K562 (cell line): ENCODE measurements at regions not wholly inside any gene's neighbourhood (a gene's known extent, or its start where the extent isn't known, plus 50 kb on each side); places are given as distances from the start of the nearest gene placed in this dataset.

ENCODE experiments used
- ATAC-seq: fragments of 200-7000 bp; cut with Tn5 transposase; 3 replicates; pipeline ENCODE4 v1.9.1; 2020; ENCODE audit warnings: moderate library complexity
- BruUV-seq: library from RNA; stranded (reverse); fragments of 400-500 nt; replicated peaks from 2 replicates; lab custom pipeline; 2021; lab: Mats Ljungman, UMichigan
- CTCF ChIA-PET: fragments of 300-600 bp; formaldehyde crosslinking; extraction: SDS; loops from one replicate; lab custom pipeline; 2021; ENCODE audit warnings: low intra/inter-chr PET ratio; lab: Yijun Ruan, JAX
- POLR2A ChIA-PET: fragments of 300-600, 350-650 bp; sonication (Branson Sonifier 250); formaldehyde crosslinking; extraction: SDS; loops from one replicate; lab custom pipeline; 2021; ENCODE audit warnings: antibody characterized with exemption, inconsistent platforms; lab: Yijun Ruan, JAX
- DNase-seq, 4 experiments: peaks; one replicate each; pipeline versions ENCODE4 v3.0.0 to v3.0.0-alpha.2; 2011 to 2018; ENCODE audit warnings: low spot score in 3 of 4, mixed read lengths in 3 of 4; ENCODE audit errors: extremely low read depth in 1 of 4
- FAIRE-seq: peaks from 2 replicates; lab custom pipeline; 2011; peaks lifted over from hg19 to GRCh38; lab: Jason Lieb, UNC
- H2AFZ ChIP-seq: 2 replicates; pipeline ENCODE4 v1.6.0; 2011; ENCODE audit warnings: low read depth, low read length, control low read depth, inconsistent platforms
- H3K27ac ChIP-seq: fragments of 200-600 bp; 3 replicates; pipeline ENCODE4 v1.8.0; 2011; ENCODE audit warnings: low read depth, mild to moderate bottlenecking, control low read depth, inconsistent platforms, low read length, moderate library complexity, mixed read lengths; ENCODE audit errors: extremely low read depth
- H3K27me3 ChIP-seq, 2 experiments: fragments of 300-600 bp in 1 of 2; 2 replicates in 1 of 2; 3 replicates in 1 of 2; pipeline versions ENCODE4 v1.6.0 to v1.8.0; 2011; ENCODE audit warnings: inconsistent platforms in 2 of 2, low read length in 2 of 2, mild to moderate bottlenecking in 1 of 2, mixed read lengths in 1 of 2, moderate library complexity in 1 of 2; ENCODE audit not compliant: control insufficient read depth in 2 of 2, insufficient read depth in 2 of 2
- H3K36me3 ChIP-seq: fragments of 300-600 bp; 3 replicates; pipeline ENCODE4 v1.8.0; 2011; ENCODE audit warnings: mild to moderate bottlenecking, low read length, inconsistent platforms; ENCODE audit not compliant: control insufficient read depth, insufficient read depth
- H3K4me1 ChIP-seq, 2 experiments: fragments of 200-600 bp in 1 of 2; replicated peaks in 1 of 2; 2 replicates in 1 of 2; 3 replicates in 1 of 2; pipeline versions ENCODE4 v1.5.1 to v1.8.0; 2011; ENCODE audit warnings: inconsistent platforms in 2 of 2, low read length in 2 of 2, mild to moderate bottlenecking in 1 of 2, mixed read lengths in 1 of 2, moderate library complexity in 1 of 2; ENCODE audit not compliant: control insufficient read depth in 2 of 2, insufficient read depth in 2 of 2
- H3K4me2 ChIP-seq: 2 replicates; pipeline ENCODE4 v1.6.1; 2011; ENCODE audit warnings: low read length, control low read depth, inconsistent platforms, mixed read lengths; ENCODE audit not compliant: insufficient read depth
- H3K4me3 ChIP-seq: fragments of 200-600 bp; sonication (generic), shearing (Covaris generic); 2 replicates; pipeline ENCODE4 v1.5.1; 2016; ENCODE audit warnings: control low read depth, inconsistent platforms
- H3K79me2 ChIP-seq: fragments of 200-600 bp; 3 replicates; pipeline ENCODE4 v1.8.0; 2011; ENCODE audit warnings: low read length, inconsistent platforms; ENCODE audit not compliant: control insufficient read depth, insufficient read depth
- H3K9ac ChIP-seq, 2 experiments: 2 replicates each; pipeline versions ENCODE4 v1.6.0 to v1.6.1; 2011; ENCODE audit warnings: low read depth in 2 of 2, low read length in 2 of 2, control low read depth in 1 of 2, inconsistent platforms in 1 of 2, mild to moderate bottlenecking in 1 of 2, mixed read lengths in 1 of 2; ENCODE audit not compliant: insufficient read depth in 1 of 2
- H3K9me1 ChIP-seq: one replicate; pipeline ENCODE4 v1.6.0; 2011; ENCODE audit warnings: inconsistent platforms, mild to moderate bottlenecking, low read length, moderate library complexity; ENCODE audit not compliant: control insufficient read depth, insufficient read depth
- H3K9me3 ChIP-seq: replicated peaks from 2 replicates; pipeline ENCODE4 v1.5.1; 2011; ENCODE audit warnings: low read depth, low read length, inconsistent platforms; ENCODE audit not compliant: control insufficient read depth, insufficient read depth
- H4K20me1 ChIP-seq: replicated peaks from 2 replicates; pipeline ENCODE4 v1.6.1; 2011; ENCODE audit warnings: low read length, inconsistent platforms, mixed read lengths; ENCODE audit not compliant: control insufficient read depth, insufficient read depth
- BMI1 ChIP-seq: fragments of 150-350 bp; IDR thresholded peaks from 2 replicates; pipeline ENCODE4 v1.6.1; 2014; ENCODE audit warnings: low read length
- BRCA1 ChIP-seq, 2 experiments: fragments of 450-650 bp in 1 of 2; sonication (generic) in 1 of 2; formaldehyde crosslinking in 1 of 2; IDR thresholded peaks; 2 replicates each; pipeline versions ENCODE4 v1.5.0 to v1.6.1; 2017 to 2020; ENCODE audit warnings: mild to moderate bottlenecking in 1 of 2, missing genetic modification reagents in 1 of 2
- DNMT1 ChIP-seq: fragments of 450-650 bp; IDR thresholded peaks from 2 replicates; pipeline ENCODE4 v1.6.1; 2016; ENCODE audit warnings: antibody characterized with exemption, mild to moderate bottlenecking
- EP300 ChIP-seq: IDR thresholded peaks from 2 replicates; pipeline ENCODE4 v1.6.1; 2012; ENCODE audit warnings: low read length, improper control_type of control experiment
- GATAD2B ChIP-seq: fragments of 450-650 bp; IDR thresholded peaks from 2 replicates; pipeline ENCODE4 v1.6.1; 2017; ENCODE audit warnings: mild to moderate bottlenecking, borderline replicate concordance
- HDAC8 ChIP-seq: fragments of 450-650 bp; IDR thresholded peaks from 2 replicates; pipeline ENCODE4 v1.6.1; 2016; ENCODE audit warnings: mild to moderate bottlenecking, missing genetic modification characterization, moderate library complexity, missing compliant biosample characterization
- POLR2A ChIP-seq: fragments of 450-650 bp; conservative IDR thresholded peaks from 2 replicates; pipeline ENCODE4 v1.6.1; 2016
- PURB ChIP-seq: sonication (generic); formaldehyde crosslinking; IDR thresholded peaks from 2 replicates; pipeline ENCODE4 v1.9.0; 2021; ENCODE audit warnings: low read depth, mild to moderate bottlenecking, missing genetic modification reagents
- STAT5B ChIP-seq: fragments of 250-450 bp; sonication (Bioruptor Pico); IDR thresholded peaks from 2 replicates; pipeline ENCODE4 v1.8.0; 2021; ENCODE audit warnings: mild to moderate bottlenecking, inconsistent platforms
- TCF7L2 ChIP-seq: fragments of 150-350 bp; IDR thresholded peaks from 2 replicates; pipeline ENCODE4 v1.6.1; 2016; ENCODE audit warnings: low read depth, mild to moderate bottlenecking, low read length, moderate library complexity
- TCFL5 ChIP-seq: fragments of 250-450 bp; sonication (Bioruptor Pico); conservative IDR thresholded peaks from 2 replicates; pipeline ENCODE4 v1.6.1; 2021; ENCODE audit warnings: mild to moderate bottlenecking, moderate library complexity, matching md5 sums
- ZFX ChIP-seq: sonication (generic); formaldehyde crosslinking; IDR thresholded peaks from 2 replicates; pipeline ENCODE4 v1.8.0; 2022; ENCODE audit warnings: mild to moderate bottlenecking, missing genetic modification reagents, moderate library complexity
- WGBS: fragments of 100-300 bp; shearing (Covaris generic); methylation state at CpG from one replicate; pipeline ENCODE4 v1.1.6; 2016; ENCODE audit warnings: low coverage, mixed read lengths; ENCODE audit not compliant: insufficient coverage; ENCODE audit errors: missing lambda C conversion rate; 5-methylcytosine and 5-hydroxymethylcytosine counted together
- in situ Hi-C: fragments of 300-500 bp; cut with MboI; formaldehyde crosslinking; loops from 4 replicates; pipeline ENCODE4 v1.15.0; 2018; ENCODE audit warnings: inconsistent platforms, mixed read lengths
- intact Hi-C: fragments of 100-400 bp; cut with micrococcal nuclease; formaldehyde crosslinking; loops from 2 replicates; pipeline ENCODE4 v1.14.2; 2022
- TF ChIP-seq, protein P1 (sequence below): fragments of 450-650 bp; formaldehyde crosslinking; IDR thresholded peaks from 2 replicates; pipeline ENCODE4 v1.4.0; 2022; ENCODE audit warnings: mild to moderate bottlenecking, moderate library complexity
- TF ChIP-seq, protein P2 (sequence below): fragments of 250-450 bp; sonication (Bioruptor Pico); IDR thresholded peaks from 2 replicates; pipeline ENCODE4 v1.8.0; 2021; ENCODE audit warnings: moderate library complexity, mild to moderate bottlenecking, inconsistent platforms
- TF ChIP-seq, protein P3 (sequence below): fragments of 450-650 bp; IDR thresholded peaks from 2 replicates; pipeline ENCODE4 v1.6.1; 2018; ENCODE audit warnings: mild to moderate bottlenecking, low read depth; ENCODE audit not compliant: partially characterized antibody
- TF ChIP-seq, protein P4 (sequence below): fragments of 450-650 bp; IDR thresholded peaks from 2 replicates; pipeline ENCODE4 v1.6.1; 2014; ENCODE audit warnings: low read depth, mild to moderate bottlenecking, moderate library complexity, borderline replicate concordance
- TF ChIP-seq, protein P5 (sequence below): fragments of 250-450 bp; sonication (Bioruptor Pico); IDR thresholded peaks from 2 replicates; pipeline ENCODE4 v1.8.0; 2021; ENCODE audit warnings: moderate library complexity, mild to moderate bottlenecking, inconsistent platforms

DNA sequence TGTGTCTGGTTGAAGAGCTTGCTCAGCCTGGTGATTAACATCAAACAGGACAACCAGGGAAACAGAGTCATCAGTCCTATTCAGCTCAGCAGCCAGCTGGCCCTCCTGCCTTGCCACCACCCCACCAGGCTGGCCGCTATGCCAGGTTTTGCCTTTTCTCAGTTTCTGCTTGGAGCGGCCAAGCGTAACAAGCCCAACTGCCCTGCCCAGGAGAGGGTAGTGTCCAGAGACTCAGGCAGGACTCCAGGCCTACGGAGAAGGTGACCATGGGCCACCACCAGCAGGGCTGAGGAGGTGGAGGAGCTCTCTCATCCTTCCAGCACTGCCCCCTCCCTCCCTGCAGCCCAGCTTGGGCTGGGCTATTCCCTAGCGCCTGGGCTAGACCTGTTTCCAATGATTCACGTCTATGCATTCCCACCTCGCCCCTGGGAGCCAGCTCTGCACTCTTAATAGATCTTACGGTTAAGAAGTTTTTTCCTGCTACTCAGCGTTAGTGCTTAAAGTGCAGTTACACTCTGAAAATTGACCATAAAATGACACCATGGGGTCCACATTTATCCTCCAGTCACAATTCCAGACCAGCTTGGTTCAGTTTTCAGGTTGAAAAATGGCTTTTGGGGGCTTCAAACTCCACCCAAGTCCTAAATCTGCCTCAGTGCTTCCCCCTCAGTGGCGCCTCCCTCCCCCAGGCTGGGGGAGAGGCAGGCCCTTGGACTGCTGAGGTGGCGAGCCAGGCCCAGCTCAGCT lies 124.0 kb upstream of the PJA1 start:
- ChIA-PET POLR2A (interaction anchor here (1.0 kb wide), 1 partner anchor 10 kb away, joined by 4 read pairs; no protein-coding TSS in a partner anchor), CTCF (no interaction called here)
- H4K20me1 ChIP-seq, result 0 out of 2 replicates have a peak, but pooled peaks cover 4% of the 10 kb centered on the region
- FAIRE-seq, result no peak
- WGBS, result 7% methylated on average over 8 of the region's 11 CpGs
- H3K9ac ChIP-seq, result no peak overlapping the region
- H3K4me1 ChIP-seq, result peaks cover 0 to 7% of the 10 kb centered on the region in 2 experiments; a peak in 2 of 5 replicates
- in situ Hi-C loops, result loop anchor here (25.0 kb wide), 1 partner anchor 1102 kb away; no protein-coding TSS in a partner anchor
- H3K9me1 ChIP-seq, result no peaks in the 10 kb centered on the region
- no peaks in the 10 kb centered on the region for H3K36me3 ChIP-seq
- intact Hi-C loops, result loop anchor here (5.0 kb wide), 2 partner anchors 67 to 98 kb away; no protein-coding TSS in a partner anchor
- no peaks in the 10 kb centered on the region; a peak in 1 of 5 replicates for H3K27me3 ChIP-seq
- no peaks in the 10 kb centered on the region for H3K79me2 ChIP-seq
- no peak overlapping the region for H3K27ac ChIP-seq
- no peak for DNase-seq
- H3K4me3 ChIP-seq, result no peak overlapping the region
- no peak for ATAC-seq
- no TSS peak for BruUV-seq
- H2AFZ ChIP-seq, result no peak overlapping the region
- no peak overlapping the region for H3K4me2 ChIP-seq
- no peaks in the 10 kb centered on the region for H3K9me3 ChIP-seq
- TF ChIP-seq, protein P1, sequence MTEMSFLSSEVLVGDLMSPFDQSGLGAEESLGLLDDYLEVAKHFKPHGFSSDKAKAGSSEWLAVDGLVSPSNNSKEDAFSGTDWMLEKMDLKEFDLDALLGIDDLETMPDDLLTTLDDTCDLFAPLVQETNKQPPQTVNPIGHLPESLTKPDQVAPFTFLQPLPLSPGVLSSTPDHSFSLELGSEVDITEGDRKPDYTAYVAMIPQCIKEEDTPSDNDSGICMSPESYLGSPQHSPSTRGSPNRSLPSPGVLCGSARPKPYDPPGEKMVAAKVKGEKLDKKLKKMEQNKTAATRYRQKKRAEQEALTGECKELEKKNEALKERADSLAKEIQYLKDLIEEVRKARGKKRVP (CRISPR knock-in tag), result no peak
- no peak for TF ChIP-seq STAT5B
- TF ChIP-seq POLR2A, result no peak
- TF ChIP-seq ZFX (CRISPR knock-in tag), result no peak
- TF ChIP-seq BRCA1 (IDR thresholded peaks at IDR 0.05), result no peak
- TF ChIP-seq BRCA1 (CRISPR knock-in tag; IDR thresholded peaks at IDR 0.05), result no peak
- no peak for TF ChIP-seq TCFL5
- TF ChIP-seq TCF7L2, result no peak
- TF ChIP-seq BMI1, result no peak
- no peak for TF ChIP-seq EP300
- TF ChIP-seq, protein P2, sequence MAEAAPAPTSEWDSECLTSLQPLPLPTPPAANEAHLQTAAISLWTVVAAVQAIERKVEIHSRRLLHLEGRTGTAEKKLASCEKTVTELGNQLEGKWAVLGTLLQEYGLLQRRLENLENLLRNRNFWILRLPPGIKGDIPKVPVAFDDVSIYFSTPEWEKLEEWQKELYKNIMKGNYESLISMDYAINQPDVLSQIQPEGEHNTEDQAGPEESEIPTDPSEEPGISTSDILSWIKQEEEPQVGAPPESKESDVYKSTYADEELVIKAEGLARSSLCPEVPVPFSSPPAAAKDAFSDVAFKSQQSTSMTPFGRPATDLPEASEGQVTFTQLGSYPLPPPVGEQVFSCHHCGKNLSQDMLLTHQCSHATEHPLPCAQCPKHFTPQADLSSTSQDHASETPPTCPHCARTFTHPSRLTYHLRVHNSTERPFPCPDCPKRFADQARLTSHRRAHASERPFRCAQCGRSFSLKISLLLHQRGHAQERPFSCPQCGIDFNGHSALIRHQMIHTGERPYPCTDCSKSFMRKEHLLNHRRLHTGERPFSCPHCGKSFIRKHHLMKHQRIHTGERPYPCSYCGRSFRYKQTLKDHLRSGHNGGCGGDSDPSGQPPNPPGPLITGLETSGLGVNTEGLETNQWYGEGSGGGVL, result no peak
- TF ChIP-seq, protein P3, sequence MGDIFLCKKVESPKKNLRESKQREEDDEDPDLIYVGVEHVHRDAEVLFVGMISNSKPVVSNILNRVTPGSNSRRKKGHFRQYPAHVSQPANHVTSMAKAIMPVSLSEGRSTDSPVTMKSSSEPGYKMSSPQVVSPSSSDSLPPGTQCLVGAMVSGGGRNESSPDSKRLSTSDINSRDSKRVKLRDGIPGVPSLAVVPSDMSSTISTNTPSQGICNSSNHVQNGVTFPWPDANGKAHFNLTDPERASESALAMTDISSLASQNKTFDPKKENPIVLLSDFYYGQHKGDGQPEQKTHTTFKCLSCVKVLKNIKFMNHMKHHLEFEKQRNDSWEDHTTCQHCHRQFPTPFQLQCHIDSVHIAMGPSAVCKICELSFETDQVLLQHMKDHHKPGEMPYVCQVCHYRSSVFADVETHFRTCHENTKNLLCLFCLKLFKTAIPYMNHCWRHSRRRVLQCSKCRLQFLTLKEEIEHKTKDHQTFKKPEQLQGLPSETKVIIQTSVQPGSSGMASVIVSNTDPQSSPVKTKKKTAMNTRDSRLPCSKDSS, result no peak
- TF ChIP-seq, protein P4, sequence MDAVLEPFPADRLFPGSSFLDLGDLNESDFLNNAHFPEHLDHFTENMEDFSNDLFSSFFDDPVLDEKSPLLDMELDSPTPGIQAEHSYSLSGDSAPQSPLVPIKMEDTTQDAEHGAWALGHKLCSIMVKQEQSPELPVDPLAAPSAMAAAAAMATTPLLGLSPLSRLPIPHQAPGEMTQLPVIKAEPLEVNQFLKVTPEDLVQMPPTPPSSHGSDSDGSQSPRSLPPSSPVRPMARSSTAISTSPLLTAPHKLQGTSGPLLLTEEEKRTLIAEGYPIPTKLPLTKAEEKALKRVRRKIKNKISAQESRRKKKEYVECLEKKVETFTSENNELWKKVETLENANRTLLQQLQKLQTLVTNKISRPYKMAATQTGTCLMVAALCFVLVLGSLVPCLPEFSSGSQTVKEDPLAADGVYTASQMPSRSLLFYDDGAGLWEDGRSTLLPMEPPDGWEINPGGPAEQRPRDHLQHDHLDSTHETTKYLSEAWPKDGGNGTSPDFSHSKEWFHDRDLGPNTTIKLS, result no peak
- TF ChIP-seq HDAC8 (tag), result no peak
- TF ChIP-seq PURB (CRISPR knock-in tag), result no peak
- no peak for TF ChIP-seq DNMT1
- TF ChIP-seq GATAD2B, result no peak
- TF ChIP-seq, protein P5, sequence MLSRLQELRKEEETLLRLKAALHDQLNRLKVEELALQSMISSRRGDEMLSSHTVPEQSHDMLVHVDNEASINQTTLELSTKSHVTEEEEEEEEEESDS (CRISPR knock-in tag), result no peak
